ENCODE measurements at regions not wholly inside any gene's neighbourhood (a gene's known extent, or its start where the extent isn't known, plus 50 kb on each side); places are given as distances from the start of the nearest gene placed in this dataset.

- no peak for TF ChIP-seq CTCF (IDR thresholded peaks at IDR 0.05 in 4 of 5, conservative IDR thresholded peaks at IDR 0.05 in 1 of 5)
- TF ChIP-seq POLR2A (IDR thresholded peaks at IDR 0.05) = no peak
Measured at GRCh38 chr7:85821926-85822325, 635.1 kb upstream of the SEMA3D start.
